HG02623 (cell line): ENCODE measurements at regions not wholly inside any gene's neighbourhood (a gene's known extent, or its start where the extent isn't known, plus 50 kb on each side); places are given as distances from the start of the nearest gene placed in this dataset.

Source experiments
- ATAC-seq: cut with Tn5 transposase; IDR thresholded peaks from one replicate; pipeline ENCODE4 v1.9.1; 2021; ENCODE audit warnings: moderate library complexity; ENCODE audit not compliant: unreplicated experiment

DNA sequence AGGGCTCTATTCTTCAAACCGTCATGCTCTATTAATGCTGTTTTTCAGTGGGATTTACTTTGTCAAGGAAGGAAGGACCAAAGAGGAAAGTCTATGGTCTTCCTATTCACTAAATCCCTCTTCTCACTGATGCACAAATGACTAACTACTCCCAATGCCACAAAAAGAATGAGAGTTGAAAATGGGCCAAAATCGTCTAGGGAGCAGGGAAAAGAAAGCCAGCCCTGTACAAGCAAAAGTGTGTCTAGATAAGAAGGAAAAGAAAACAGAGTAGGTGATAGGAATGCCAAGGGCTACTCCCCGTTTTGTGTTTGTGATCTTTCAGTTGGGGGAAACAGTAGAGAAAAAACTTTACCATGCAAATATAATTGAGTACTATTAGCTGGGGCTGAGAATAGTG, 97.2 kb upstream of the TMCO5A start:
- no peak for ATAC-seq

DNA sequence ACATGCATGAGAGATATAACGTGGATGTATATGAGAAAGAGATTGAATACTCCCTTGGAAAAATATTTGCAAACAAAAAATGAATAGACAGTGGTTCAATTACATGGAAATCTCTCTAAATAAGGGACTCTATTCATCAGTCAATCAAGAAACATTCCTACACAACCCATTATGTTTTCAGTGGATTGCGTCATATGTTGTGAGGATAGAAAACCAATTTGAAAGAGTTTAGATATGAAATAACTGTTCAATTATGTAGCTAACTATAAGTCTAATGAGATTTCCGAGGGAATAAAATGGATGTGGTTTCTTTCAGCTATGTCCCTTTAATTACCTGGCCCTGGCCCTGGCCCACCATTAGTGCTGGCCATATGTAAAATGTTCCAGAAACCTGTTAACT, 86.7 kb upstream of the TMCO5A start:
- ATAC-seq = no peak

DNA sequence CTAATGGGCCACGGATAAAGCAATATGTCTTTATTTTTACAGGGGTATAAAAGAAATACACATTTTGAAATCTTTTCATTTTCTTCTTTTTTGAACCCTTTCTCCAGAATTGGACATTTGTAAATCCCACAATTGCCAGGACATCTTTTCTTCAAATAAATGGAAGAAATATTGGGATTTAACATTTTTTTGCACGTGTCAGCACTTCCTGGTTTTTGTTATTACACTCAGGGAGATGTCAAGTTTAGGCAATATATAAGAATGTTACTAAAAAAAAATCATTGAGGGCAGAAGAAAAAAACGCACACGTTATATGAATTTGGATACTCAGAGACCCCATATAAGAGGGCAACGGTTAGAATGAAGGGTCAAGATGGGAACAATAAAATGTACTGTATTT, 78.3 kb upstream of the TMCO5A start:
- no peak for ATAC-seq

DNA sequence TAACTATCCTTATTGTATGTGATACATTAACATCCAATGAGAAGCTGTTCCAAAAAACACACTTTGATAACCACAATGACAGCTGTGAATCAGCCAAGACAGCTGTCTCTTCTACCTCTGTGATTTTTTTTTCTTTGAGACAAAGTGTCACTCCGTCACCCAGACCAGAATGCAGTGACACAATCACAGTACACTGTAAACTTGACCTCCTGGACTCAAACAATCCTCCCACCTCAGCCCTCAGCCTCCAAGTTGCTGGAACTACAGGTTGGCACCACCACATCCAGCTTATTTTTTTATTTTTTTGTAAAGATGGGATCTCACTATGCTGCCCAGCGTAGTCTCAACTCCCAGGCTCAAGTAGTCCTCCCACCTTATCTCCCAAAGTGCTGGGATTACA, 73.5 kb upstream of the TMCO5A start:
- no peak for ATAC-seq

DNA sequence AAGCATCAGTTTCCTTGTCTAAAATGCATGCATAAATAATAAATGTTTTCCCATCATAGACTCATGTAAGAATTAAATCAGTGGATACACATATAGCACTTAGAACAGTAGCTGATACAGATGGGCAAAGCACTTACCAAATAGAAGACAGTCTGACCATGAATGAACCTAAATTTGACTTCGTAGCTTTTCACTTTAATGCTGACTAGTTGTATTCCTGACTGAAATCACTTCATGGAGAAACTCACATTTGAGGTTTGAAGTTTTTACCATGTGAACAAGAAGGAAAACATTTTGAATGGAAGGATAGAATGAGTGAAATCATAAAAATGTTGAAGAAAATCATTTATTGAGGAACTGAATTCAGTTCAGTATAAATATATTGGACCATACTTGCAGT, 68.8 kb upstream of the TMCO5A start:
- no peak for ATAC-seq

DNA sequence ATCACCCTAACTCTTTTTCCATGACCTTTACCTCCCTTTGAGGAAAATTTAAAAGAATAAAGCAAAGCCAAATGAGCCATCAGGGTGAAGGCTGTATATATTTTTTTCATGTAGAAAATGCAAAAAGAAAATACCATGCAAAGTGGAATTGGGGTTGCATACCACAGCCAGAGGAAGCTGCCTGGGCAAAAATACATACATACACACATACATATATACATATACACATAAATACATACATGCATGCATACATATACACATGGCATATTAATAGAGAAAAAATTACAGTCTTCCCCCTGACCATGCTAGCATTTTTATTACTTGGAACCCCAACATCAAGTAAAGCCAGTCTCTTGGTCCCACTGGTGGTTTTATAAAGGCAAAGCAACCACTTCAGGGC, 63.7 kb upstream of the TMCO5A start:
- no peak for ATAC-seq

DNA sequence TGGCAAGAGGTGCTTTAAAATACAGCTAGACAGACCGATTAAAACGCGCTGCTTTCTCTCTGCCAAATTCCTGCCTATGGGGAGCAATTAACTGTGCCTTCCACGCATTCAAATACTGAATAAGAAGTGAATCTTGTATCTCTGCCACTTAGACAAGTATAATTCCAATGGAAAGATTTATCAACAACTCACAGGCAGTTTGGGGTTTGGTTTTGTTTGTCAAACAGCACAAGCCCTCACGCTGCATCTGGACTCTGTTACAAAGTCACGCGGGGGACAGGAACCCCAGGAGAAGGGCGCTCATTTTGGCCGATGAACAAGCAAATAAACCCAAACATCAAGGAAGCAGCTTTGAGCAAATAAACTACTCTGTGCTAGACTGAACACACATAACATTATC, 61.8 kb upstream of the TMCO5A start:
- no peak for ATAC-seq

DNA sequence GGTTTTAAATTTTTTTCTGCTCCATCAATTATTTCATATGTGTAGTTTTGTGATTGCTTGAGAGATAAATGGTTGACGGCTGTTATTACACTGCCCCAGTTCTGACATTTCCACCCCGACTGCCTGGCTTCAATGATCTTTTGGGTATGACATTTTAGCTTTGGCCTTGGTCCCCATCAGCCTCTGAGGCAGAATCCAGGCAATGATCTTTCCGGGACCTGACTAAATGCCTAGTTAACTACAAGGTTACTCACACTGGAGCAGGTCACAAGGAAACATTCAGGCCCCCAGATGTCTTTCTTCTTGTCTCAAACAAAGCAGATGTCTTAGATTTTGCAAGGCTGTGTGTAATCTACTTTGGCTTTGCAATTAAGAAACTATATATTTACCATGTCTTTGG, 61.1 kb upstream of the TMCO5A start:
- no peak for ATAC-seq

DNA sequence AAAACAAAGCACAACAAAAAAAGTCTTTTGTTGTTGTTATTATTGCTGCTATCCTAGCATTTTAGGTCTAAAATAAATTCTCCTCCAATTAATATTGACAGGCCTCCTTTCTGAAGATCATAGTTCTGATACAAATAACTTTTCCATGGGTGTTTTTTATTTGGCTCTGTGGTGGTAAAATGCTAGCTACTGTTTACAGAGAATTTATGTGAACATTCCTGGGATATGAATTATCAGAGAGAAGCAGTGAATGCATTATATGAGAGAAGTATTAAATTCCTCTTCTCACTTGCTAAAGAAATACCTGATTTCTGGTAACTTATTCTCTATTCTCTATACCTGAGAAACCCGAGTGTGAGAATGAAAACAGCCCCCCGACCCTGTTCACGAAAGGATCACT, 57.5 kb upstream of the TMCO5A start:
- ATAC-seq = no peak

DNA sequence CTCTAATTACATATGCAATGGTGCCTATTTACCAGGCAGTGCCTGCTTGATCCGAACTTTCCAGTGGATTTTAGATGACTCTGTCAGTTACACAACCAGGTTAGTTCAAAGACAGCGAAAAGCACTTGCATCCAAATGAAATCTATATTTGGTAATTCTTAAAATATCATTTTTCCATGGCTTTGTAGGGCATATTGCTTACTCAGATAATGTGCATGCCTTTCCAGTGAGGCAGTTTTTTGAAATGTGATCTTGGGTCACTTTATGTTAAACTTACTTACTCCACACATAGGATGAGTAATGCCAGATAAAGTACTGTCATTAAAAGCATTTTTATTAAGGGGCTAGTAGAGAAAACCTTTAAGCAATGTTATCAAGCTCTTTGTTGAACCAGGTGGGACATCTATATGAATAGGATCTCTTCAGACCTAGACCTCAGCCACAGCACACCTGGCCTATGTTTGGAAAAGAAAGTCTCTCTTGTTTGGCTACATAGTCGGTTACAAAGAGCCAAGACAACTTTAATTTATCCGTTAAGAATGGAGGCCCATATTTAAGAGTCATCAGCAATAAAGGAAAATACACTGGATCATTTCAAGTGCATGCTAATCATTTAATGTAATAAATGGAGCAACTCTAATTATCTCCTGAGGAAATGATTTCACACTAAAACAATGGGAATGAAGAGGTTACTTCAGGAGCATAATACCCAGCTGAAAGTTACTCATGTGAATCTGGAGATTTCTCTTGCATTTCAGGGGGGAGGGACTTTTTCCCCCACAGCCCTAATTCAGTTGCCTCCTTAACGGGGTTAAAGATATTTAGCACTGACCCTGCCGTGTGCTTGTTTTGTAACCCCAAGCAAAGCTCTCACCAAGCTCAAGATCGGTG, 56.3 kb upstream of the TMCO5A start:
- no peak for ATAC-seq

DNA sequence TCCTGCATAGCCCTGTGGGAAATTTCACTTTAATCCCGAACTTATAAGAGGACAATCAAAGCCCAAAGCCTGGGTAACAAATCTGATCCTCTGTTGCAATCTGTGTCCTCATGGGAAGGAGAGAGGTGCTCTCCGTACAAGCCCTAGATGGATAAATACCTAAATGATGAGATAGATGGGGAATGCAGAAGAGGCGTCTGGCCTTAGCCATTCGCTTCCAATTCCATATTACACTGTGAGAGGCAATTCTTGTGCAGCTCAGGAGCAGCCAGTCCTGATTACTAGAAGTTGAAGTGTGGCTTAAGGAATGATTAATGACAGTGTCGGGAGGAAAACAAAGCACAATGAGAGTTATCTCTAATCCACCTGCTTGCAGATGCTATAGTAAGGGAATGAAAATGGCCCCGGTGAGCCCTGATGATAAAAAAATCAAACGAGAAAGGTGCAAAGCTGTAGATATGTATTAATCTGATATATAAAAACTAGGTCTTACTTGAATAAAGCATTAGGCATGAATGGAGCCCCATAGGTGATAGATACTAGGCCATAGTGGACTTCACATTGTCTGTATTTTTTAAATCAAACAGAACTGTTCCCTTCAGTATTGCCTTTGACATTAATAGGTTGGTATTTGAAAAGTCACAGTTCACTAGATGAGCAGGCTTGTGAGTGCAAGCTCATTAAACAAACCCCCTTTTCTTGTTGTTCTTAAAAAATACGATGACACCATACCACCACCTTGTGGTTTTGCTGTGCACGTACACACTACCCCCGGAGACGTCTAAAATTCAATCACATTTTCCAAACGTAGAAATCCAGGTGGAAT, 54.2 kb upstream of the TMCO5A start:
- no peak for ATAC-seq

DNA sequence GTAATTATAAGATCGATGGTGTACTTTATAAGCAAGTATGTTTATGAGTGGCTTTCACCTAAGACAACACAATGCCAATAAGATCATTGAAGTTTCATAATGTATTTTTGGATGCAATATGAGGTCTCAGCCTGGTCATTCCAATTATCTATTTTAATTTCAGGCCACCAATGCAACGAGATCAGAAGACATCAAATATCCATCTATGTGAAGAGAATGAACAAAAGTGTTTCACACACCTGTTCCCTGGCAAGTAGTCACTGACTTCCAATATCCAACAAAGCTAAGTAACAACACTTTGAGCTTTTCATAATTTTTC, 53.6 kb upstream of the TMCO5A start:
- no peak for ATAC-seq

DNA sequence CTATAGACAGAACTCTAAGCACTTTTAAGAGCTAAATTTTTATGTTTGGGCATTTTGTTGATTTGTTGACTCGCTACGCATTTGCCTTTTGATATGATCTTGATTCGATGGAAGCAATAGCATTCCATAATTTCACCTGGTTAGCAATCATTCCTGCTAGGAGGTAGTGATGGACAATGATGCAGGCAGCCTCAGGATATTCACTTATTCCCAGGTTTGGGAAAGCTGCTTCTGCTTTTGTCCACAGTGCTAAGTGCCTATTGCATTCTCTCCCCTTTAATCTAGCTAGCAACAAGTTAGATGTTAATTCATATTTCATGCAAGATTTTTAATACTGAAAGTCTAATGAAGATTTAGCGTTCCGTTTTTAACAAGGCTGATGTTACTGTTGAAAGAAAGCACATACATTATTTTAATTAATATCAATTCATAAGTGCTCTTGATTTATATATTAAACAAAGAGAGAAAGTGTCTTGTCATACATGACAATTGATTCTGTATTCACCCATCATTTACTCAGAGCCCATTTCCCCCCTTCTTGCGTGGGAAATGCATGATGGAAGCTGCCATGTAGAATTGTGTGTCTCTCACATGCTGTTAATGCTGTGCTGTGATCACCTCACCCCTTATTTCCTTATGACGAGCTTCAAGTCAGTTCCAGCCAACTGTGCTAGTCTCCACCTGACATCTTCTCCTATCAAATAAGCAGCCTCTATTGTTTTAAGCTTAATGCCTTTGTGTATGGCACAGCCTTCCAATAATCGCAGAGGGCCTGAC, 53.0 kb upstream of the TMCO5A start:
- no peak for ATAC-seq

DNA sequence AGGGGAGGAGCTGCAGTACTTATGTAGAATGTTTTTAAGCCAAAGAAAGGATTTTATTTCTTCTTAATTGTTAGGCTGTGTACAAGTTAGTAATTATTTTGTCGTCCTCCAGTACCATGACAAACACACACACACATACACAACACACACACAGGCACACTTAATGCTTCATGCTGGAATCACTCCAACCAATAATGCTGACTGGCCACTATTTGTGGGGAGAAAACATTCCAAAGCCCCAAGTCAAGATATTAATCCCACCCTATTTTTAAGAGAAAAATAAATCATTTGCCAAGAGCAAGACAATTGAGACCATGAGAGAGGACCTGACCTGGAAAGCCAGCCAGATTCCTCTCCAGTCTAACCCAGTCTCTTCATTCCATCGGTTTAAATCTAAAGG, 51.8 kb upstream of the TMCO5A start:
- ATAC-seq = no peak
